ENCODE measurements at regions not wholly inside any gene's neighbourhood (a gene's known extent, or its start where the extent isn't known, plus 50 kb on each side); places are given as distances from the start of the nearest gene placed in this dataset.

DNA sequence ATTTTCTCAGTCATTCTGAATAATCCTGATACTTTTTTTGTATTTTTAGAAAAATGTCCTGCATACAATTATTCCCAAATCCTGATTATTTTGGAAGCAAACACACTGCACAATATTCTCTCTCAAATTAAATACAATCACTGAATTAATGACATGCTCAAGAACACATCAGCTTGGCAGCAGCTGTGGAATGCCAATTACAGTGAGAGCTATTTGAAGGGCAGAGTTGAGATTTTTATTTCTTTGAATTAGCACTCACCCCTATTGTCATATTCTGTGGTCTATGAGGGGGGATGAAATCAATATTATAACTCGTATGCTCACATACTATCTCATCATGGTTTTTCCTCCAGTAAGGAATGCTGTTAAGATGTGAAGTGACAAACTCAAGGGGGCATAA lies 312.2 kb downstream of the CNTN3 start:
- TF ChIP-seq TAF1 (IDR thresholded peaks at IDR 0.05; ENCODE audit: borderline replicate concordance, insufficient read depth, low read length) (no peak), SIN3A (IDR thresholded peaks at IDR 0.05; ENCODE audit: borderline replicate concordance, insufficient read depth, low read length) (no peak), POLR2AphosphoS5 (IDR thresholded peaks at IDR 0.05; ENCODE audit: low read depth, low read length) (no peak), FOXP2 (optimal IDR thresholded peaks at IDR 0.05; ENCODE audit: borderline replicate concordance, extremely low read depth, extremely low read length, insufficient read depth) (no peak)
- TF ChIP-seq, protein P1, sequence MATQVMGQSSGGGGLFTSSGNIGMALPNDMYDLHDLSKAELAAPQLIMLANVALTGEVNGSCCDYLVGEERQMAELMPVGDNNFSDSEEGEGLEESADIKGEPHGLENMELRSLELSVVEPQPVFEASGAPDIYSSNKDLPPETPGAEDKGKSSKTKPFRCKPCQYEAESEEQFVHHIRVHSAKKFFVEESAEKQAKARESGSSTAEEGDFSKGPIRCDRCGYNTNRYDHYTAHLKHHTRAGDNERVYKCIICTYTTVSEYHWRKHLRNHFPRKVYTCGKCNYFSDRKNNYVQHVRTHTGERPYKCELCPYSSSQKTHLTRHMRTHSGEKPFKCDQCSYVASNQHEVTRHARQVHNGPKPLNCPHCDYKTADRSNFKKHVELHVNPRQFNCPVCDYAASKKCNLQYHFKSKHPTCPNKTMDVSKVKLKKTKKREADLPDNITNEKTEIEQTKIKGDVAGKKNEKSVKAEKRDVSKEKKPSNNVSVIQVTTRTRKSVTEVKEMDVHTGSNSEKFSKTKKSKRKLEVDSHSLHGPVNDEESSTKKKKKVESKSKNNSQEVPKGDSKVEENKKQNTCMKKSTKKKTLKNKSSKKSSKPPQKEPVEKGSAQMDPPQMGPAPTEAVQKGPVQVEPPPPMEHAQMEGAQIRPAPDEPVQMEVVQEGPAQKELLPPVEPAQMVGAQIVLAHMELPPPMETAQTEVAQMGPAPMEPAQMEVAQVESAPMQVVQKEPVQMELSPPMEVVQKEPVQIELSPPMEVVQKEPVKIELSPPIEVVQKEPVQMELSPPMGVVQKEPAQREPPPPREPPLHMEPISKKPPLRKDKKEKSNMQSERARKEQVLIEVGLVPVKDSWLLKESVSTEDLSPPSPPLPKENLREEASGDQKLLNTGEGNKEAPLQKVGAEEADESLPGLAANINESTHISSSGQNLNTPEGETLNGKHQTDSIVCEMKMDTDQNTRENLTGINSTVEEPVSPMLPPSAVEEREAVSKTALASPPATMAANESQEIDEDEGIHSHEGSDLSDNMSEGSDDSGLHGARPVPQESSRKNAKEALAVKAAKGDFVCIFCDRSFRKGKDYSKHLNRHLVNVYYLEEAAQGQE (IDR thresholded peaks at IDR 0.05; ENCODE audit: insufficient read depth in 1 of 2, low read depth in 2 of 2, low read length in 2 of 2) = no peak

Data from PFSK-1 (cell line).